ENCODE measurements at regions not wholly inside any gene's neighbourhood (a gene's known extent, or its start where the extent isn't known, plus 50 kb on each side); places are given as distances from the start of the nearest gene placed in this dataset.

DNA sequence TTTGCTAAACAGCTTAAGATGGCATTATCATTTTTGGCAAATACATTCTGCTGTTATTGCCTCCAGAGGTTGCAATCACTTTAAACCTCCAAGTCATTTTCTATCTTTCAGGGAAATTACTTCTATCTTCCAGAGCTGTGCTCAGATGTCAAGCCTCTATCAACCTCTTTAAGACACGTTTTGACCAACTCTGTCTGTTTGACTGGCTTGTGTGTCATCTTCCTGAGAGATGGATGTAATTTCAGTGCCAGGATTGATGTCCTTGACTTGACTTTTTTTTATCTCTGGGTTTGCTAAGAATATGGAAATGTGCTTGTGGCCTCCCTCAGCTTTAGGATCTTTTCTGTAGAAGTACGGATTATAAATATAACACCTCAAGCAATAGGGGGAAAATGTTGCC, 263.4 kb downstream of the GLUD2 start:
- POLR2A ChIA-PET, result no interaction called here

DNA sequence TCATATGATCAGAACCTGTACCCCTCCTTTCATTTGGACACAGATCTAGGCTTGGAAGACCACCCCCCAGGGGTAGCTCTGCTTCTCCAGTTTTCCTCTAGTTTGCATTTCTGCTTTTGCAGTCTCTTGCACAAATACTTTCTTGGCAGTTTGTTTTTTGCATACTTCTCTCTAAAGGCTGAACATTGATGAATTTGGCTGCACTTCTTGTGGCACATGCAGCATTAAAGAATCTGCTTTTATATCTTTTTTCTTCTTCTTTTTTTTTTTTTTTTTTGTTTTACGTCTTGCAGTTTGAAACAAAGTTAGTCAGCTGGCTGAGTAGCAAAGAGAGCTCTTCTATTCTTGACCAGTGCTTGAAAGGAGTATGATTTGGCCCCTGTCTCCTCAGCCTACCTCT, 273.0 kb downstream of the GLUD2 start:
- Histone ChIP-seq H3K4me3 (ENCODE audit: control extremely low read depth in 1 of 5, extremely low read depth in 1 of 5, insufficient read depth in 1 of 5, low read depth in 2 of 5, low read length in 4 of 5) (no peak overlapping the region), H3K36me3 (replicated peaks in 1 of 2; ENCODE audit: control extremely low read depth in 1 of 2, control insufficient read depth in 1 of 2, extremely low read depth in 1 of 2, insufficient read depth in 2 of 2, low read length in 1 of 2) (no peaks in the 10 kb centered on the region), H3K27ac (ENCODE audit: low read length in 2 of 2) (no peak overlapping the region), H2AFZ (ENCODE audit: insufficient read depth, low read depth, low read length, poor library complexity, severe bottlenecking) (no peak overlapping the region), H3K9me3 (ENCODE audit: control extremely low read depth in 1 of 3, control insufficient read depth in 2 of 3, insufficient read depth in 1 of 3, low read length in 2 of 3) (no peaks in the 10 kb centered on the region), H4K20me1 (ENCODE audit: control insufficient read depth, insufficient read depth, low read length, poor library complexity, severe bottlenecking) (no peaks in the 10 kb centered on the region), H3K4me1 (ENCODE audit: control insufficient read depth in 2 of 2, insufficient read depth in 2 of 2, low read length in 2 of 2) (no peaks in the 10 kb centered on the region), H3K79me2 (ENCODE audit: control insufficient read depth, insufficient read depth, low read length) (no peaks in the 10 kb centered on the region), H3K9ac (ENCODE audit: low read length) (no peak overlapping the region), H3K4me2 (replicated peaks; ENCODE audit: low read depth, low read length, poor library complexity, severe bottlenecking) (no peak overlapping the region), H3K27me3 (replicated peaks in 1 of 4; ENCODE audit: control extremely low read depth in 1 of 4, control insufficient read depth in 3 of 4, insufficient read depth in 4 of 4, low read length in 3 of 4) (no peaks in the 10 kb centered on the region)
- ChIA-PET POLR2A (no interaction called here), CTCF (no interaction called here)
- H3K9me3 Mint-ChIP-seq (ENCODE audit: insufficient read depth), result no peaks in the 10 kb centered on the region
- H3K4me1 Mint-ChIP-seq, result no peaks in the 10 kb centered on the region
- WGBS (ENCODE audit: insufficient coverage), result no CpG with 5 or more reads among the region's 1 CpG
- ATAC-seq (ENCODE audit: low read depth), result no peak
- intact Hi-C loops (cut with micrococcal nuclease), result loop anchor here (5.0 kb wide), 1 partner anchor 257 kb away; no protein-coding TSS in a partner anchor
- no peak for DNase-seq
- no peak overlapping the region for H3K4me3 Mint-ChIP-seq
- peaks cover 4% of the 10 kb centered on the region for H3K27me3 Mint-ChIP-seq
- TF ChIP-seq EZH2 (IDR thresholded peaks at IDR 0.05; ENCODE audit: borderline replicate concordance, insufficient read depth, low read depth, low read length, poor library complexity, severe bottlenecking), result no peak
- TF ChIP-seq, protein P1, sequence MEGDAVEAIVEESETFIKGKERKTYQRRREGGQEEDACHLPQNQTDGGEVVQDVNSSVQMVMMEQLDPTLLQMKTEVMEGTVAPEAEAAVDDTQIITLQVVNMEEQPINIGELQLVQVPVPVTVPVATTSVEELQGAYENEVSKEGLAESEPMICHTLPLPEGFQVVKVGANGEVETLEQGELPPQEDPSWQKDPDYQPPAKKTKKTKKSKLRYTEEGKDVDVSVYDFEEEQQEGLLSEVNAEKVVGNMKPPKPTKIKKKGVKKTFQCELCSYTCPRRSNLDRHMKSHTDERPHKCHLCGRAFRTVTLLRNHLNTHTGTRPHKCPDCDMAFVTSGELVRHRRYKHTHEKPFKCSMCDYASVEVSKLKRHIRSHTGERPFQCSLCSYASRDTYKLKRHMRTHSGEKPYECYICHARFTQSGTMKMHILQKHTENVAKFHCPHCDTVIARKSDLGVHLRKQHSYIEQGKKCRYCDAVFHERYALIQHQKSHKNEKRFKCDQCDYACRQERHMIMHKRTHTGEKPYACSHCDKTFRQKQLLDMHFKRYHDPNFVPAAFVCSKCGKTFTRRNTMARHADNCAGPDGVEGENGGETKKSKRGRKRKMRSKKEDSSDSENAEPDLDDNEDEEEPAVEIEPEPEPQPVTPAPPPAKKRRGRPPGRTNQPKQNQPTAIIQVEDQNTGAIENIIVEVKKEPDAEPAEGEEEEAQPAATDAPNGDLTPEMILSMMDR (IDR thresholded peaks at IDR 0.05), result no peak
- H3K27ac Mint-ChIP-seq, result no peak overlapping the region

More for the DNA sequence above, 263.4 kb downstream of the GLUD2 start:
- CTCF ChIA-PET, result no interaction called here
- Histone ChIP-seq H3K27me3 (replicated peaks in 1 of 4; ENCODE audit: control extremely low read depth in 1 of 4, control insufficient read depth in 3 of 4, insufficient read depth in 4 of 4, low read length in 3 of 4) (no peaks in the 10 kb centered on the region), H3K27ac (ENCODE audit: low read length in 2 of 2) (no peak overlapping the region), H3K9ac (ENCODE audit: low read length) (no peak overlapping the region), H2AFZ (ENCODE audit: insufficient read depth, low read depth, low read length, poor library complexity, severe bottlenecking) (no peak overlapping the region), H3K36me3 (replicated peaks in 1 of 2; ENCODE audit: control extremely low read depth in 1 of 2, control insufficient read depth in 1 of 2, extremely low read depth in 1 of 2, insufficient read depth in 2 of 2, low read length in 1 of 2) (no peaks in the 10 kb centered on the region), H3K9me3 (ENCODE audit: control extremely low read depth in 1 of 3, control insufficient read depth in 2 of 3, insufficient read depth in 1 of 3, low read length in 2 of 3) (no peaks in the 10 kb centered on the region), H4K20me1 (ENCODE audit: control insufficient read depth, insufficient read depth, low read length, poor library complexity, severe bottlenecking) (no peaks in the 10 kb centered on the region), H3K4me1 (ENCODE audit: control insufficient read depth in 2 of 2, insufficient read depth in 2 of 2, low read length in 2 of 2) (no peaks in the 10 kb centered on the region), H3K4me2 (replicated peaks; ENCODE audit: low read depth, low read length, poor library complexity, severe bottlenecking) (no peak overlapping the region), H3K4me3 (ENCODE audit: control extremely low read depth in 1 of 5, extremely low read depth in 1 of 5, insufficient read depth in 1 of 5, low read depth in 2 of 5, low read length in 4 of 5) (no peak overlapping the region), H3K79me2 (ENCODE audit: control insufficient read depth, insufficient read depth, low read length) (no peaks in the 10 kb centered on the region)
- Mint-ChIP-seq H3K4me1 (no peaks in the 10 kb centered on the region), H3K27me3 (no peaks in the 10 kb centered on the region), H3K9me3 (ENCODE audit: insufficient read depth) (no peaks in the 10 kb centered on the region), H3K4me3 (no peak overlapping the region), H3K27ac (no peak overlapping the region)
- intact Hi-C loops (cut with micrococcal nuclease), result no loop called here
- no peak for TF ChIP-seq EZH2 (IDR thresholded peaks at IDR 0.05; ENCODE audit: borderline replicate concordance, insufficient read depth, low read depth, low read length, poor library complexity, severe bottlenecking)
- TF ChIP-seq, protein P1 (IDR thresholded peaks at IDR 0.05), result no peak
- WGBS (ENCODE audit: insufficient coverage), result no CpG with 5 or more reads among the region's 2 CpGs
- no peak for DNase-seq
- ATAC-seq (ENCODE audit: low read depth), result no peak

Data from B cell (primary cell).